Smooth muscle cell (in vitro differentiated cells): ENCODE measurements at regions not wholly inside any gene's neighbourhood (a gene's known extent, or its start where the extent isn't known, plus 50 kb on each side); places are given as distances from the start of the nearest gene placed in this dataset.
A peak's percentile ranks its signal among the peaks of the same experiment; 100 is the strongest.

Experiments used
- DNase-seq: peaks from one replicate; lab custom pipeline; 2025; ENCODE audit not compliant: unreplicated experiment; lab: John Stamatoyannopoulos, UW
- H2AFZ ChIP-seq: fragments of 200-600 bp; sonication (generic); 2 replicates; pipeline ENCODE4 v1.6.0; 2016; ENCODE audit warnings: antibody characterized with exemption, low read depth, mild to moderate bottlenecking
- H3F3A ChIP-seq: fragments of 200-600 bp; sonication (generic); 2 replicates; pipeline ENCODE4 v1.6.0; 2017; ENCODE audit warnings: antibody characterized with exemption, low read depth
- H3K27ac ChIP-seq: fragments of 200-600 bp; sonication (generic); 2 replicates; pipeline ENCODE4 v1.5.1; 2016; ENCODE audit warnings: low read depth, mild to moderate bottlenecking
- H3K27me3 ChIP-seq: fragments of 200-600 bp; sonication (generic); 2 replicates; pipeline ENCODE4 v1.6.1; 2016; ENCODE audit warnings: low read depth, mild to moderate bottlenecking
- H3K36me3 ChIP-seq: fragments of 200-600 bp; sonication (generic); 2 replicates; pipeline ENCODE4 v1.5.1; 2016; ENCODE audit warnings: low read depth
- H3K4me1 ChIP-seq: fragments of 200-600 bp; sonication (generic); 2 replicates; pipeline ENCODE4 v1.5.1; 2016; ENCODE audit warnings: low read depth
- H3K4me2 ChIP-seq: fragments of 200-600 bp; sonication (generic); 2 replicates; pipeline ENCODE4 v1.6.0; 2016; ENCODE audit warnings: mild to moderate bottlenecking
- H3K4me3 ChIP-seq: fragments of 200-600 bp; sonication (generic); 2 replicates; pipeline ENCODE4 v1.5.1; 2016; ENCODE audit warnings: mild to moderate bottlenecking
- H3K79me2 ChIP-seq: fragments of 200-600 bp; sonication (generic); 2 replicates; pipeline ENCODE4 v1.6.0; 2016; ENCODE audit warnings: low read depth, mild to moderate bottlenecking
- H3K9ac ChIP-seq: fragments of 200-600 bp; sonication (generic); 2 replicates; pipeline ENCODE4 v1.6.0; 2016; ENCODE audit warnings: low read depth
- H3K9me3 ChIP-seq: fragments of 200-600 bp; sonication (generic); replicated peaks from 2 replicates; pipeline ENCODE4 v1.5.1; 2016; ENCODE audit warnings: low read depth
- H4K20me1 ChIP-seq: fragments of 200-600 bp; sonication (generic); 2 replicates; pipeline ENCODE4 v1.6.0; 2016; ENCODE audit warnings: low read depth
- CTCF ChIP-seq: fragments of 200-600 bp; sonication (generic); IDR thresholded peaks from 2 replicates; pipeline ENCODE4 v1.5.1; 2017; ENCODE audit warnings: borderline replicate concordance, mild to moderate bottlenecking, antibody characterized with exemption; ENCODE audit not compliant: insufficient read depth, poor library complexity, severe bottlenecking
- WGBS: methylation state at CpG from one replicate; pipeline ENCODE4 v1.1.7; 2016; ENCODE audit warnings: low lambda C conversion rate; 5-methylcytosine and 5-hydroxymethylcytosine counted together

GRCh38 chr18:3328532-3328931 lies 66.6 kb downstream of the MYL12B start:
- H3K4me2 ChIP-seq, result no peak overlapping the region
- no peak for TF ChIP-seq CTCF
- peak overlapping the region; percentile 51 for H2AFZ ChIP-seq
- DNase-seq, result no peak
- H3K9me3 ChIP-seq, result no peaks in the 10 kb centered on the region
- WGBS, result 72% methylated on average over 1 of the region's 1 CpG
- H3K9ac ChIP-seq, result no peak overlapping the region
- H3K27me3 ChIP-seq, result no peaks in the 10 kb centered on the region
- H3K27ac ChIP-seq, result no peak overlapping the region
- H3F3A ChIP-seq, result no peaks in the 10 kb centered on the region
- H4K20me1 ChIP-seq, result no peaks in the 10 kb centered on the region
- H3K4me3 ChIP-seq, result no peak overlapping the region
- no peaks in the 10 kb centered on the region for H3K79me2 ChIP-seq
- no peaks in the 10 kb centered on the region for H3K4me1 ChIP-seq
- H3K36me3 ChIP-seq, result no peaks in the 10 kb centered on the region

- no peaks in the 10 kb centered on the region for H4K20me1 ChIP-seq
- H3K9me3 ChIP-seq, result no peaks in the 10 kb centered on the region
- H3K4me3 ChIP-seq, result no peak overlapping the region
- no peak for DNase-seq
- H3K27me3 ChIP-seq, result no peaks in the 10 kb centered on the region
- H3K79me2 ChIP-seq, result no peaks in the 10 kb centered on the region
- H3K4me1 ChIP-seq, result no peaks in the 10 kb centered on the region
- H3F3A ChIP-seq, result no peaks in the 10 kb centered on the region
- WGBS, result 83% methylated on average over 5 of the region's 5 CpGs
- TF ChIP-seq CTCF, result no peak
- peak overlapping the region; percentile 51 for H2AFZ ChIP-seq
- no peak overlapping the region for H3K9ac ChIP-seq
- H3K36me3 ChIP-seq, result no peaks in the 10 kb centered on the region
- peak overlapping the region; percentile 39 for H3K27ac ChIP-seq
- H3K4me2 ChIP-seq, result no peak overlapping the region
These were observed 67.5 kb downstream of the MYL12B start for GRCh38 chr18:3329471-3329870.

- no peaks in the 10 kb centered on the region for H3K4me1 ChIP-seq
- DNase-seq, result no peak
- 71% methylated on average over 1 of the region's 1 CpG for WGBS
- H4K20me1 ChIP-seq, result no peaks in the 10 kb centered on the region
- no peaks in the 10 kb centered on the region for H3K79me2 ChIP-seq
- peak overlapping the region; percentile 39 for H3K27ac ChIP-seq
- no peak overlapping the region for H2AFZ ChIP-seq
- no peak overlapping the region for H3K4me2 ChIP-seq
- no peak overlapping the region for H3K4me3 ChIP-seq
- TF ChIP-seq CTCF, result no peak
- H3K27me3 ChIP-seq, result no peaks in the 10 kb centered on the region
- H3F3A ChIP-seq, result no peaks in the 10 kb centered on the region
- no peaks in the 10 kb centered on the region for H3K9me3 ChIP-seq
- H3K9ac ChIP-seq, result no peak overlapping the region
- no peaks in the 10 kb centered on the region for H3K36me3 ChIP-seq
These were observed 67.9 kb downstream of the MYL12B start for GRCh38 chr18:3329872-3330271.

GRCh38 chr18:3330622-3331021 lies 68.7 kb downstream of the MYL12B start:
- no peak for TF ChIP-seq CTCF
- Histone ChIP-seq H3K36me3 (no peaks in the 10 kb centered on the region), H3K79me2 (no peaks in the 10 kb centered on the region), H4K20me1 (no peaks in the 10 kb centered on the region), H3K4me3 (no peak overlapping the region), H2AFZ (no peak overlapping the region), H3F3A (no peaks in the 10 kb centered on the region), H3K4me1 (no peaks in the 10 kb centered on the region), H3K4me2 (no peak overlapping the region), H3K9me3 (no peaks in the 10 kb centered on the region), H3K27ac (no peak overlapping the region), H3K9ac (no peak overlapping the region), H3K27me3 (no peaks in the 10 kb centered on the region)
- no peak for DNase-seq
- WGBS, result 71% methylated on average over 12 of the region's 12 CpGs
